Keratinocyte (primary cell): ENCODE measurements at regions not wholly inside any gene's neighbourhood (a gene's known extent, or its start where the extent isn't known, plus 50 kb on each side); places are given as distances from the start of the nearest gene placed in this dataset.

Source experiments
- DNase-seq: peaks from one replicate; pipeline ENCODE4 v3.0.0-alpha.2; 2011; ENCODE audit warnings: low read depth, missing footprints, low spot score
- FAIRE-seq: peaks from 2 replicates; lab custom pipeline; 2011; peaks lifted over from hg19 to GRCh38; lab: Jason Lieb, UNC
- H2AFZ ChIP-seq: 2 replicates; pipeline ENCODE4 v1.6.0; 2012; ENCODE audit warnings: low read length, control low read depth, inconsistent platforms; ENCODE audit not compliant: control insufficient read depth
- H3K27ac ChIP-seq: 2 replicates; pipeline ENCODE4 v1.5.1; 2011; ENCODE audit warnings: low read length; ENCODE audit not compliant: control insufficient read depth, insufficient read depth
- H3K27me3 ChIP-seq: 3 replicates; pipeline ENCODE4 v1.6.0; 2011; ENCODE audit warnings: low read length; ENCODE audit not compliant: control insufficient read depth, insufficient read depth; ENCODE audit errors: extremely low read depth
- H3K36me3 ChIP-seq, 2 experiments: 2 replicates in 1 of 2; 3 replicates in 1 of 2; pipeline ENCODE4 v1.5.1; 2011; ENCODE audit warnings: low read length in 2 of 2, mild to moderate bottlenecking in 1 of 2; ENCODE audit not compliant: control insufficient read depth in 2 of 2, insufficient read depth in 2 of 2; ENCODE audit errors: extremely low read depth in 1 of 2
- H3K4me1 ChIP-seq: 3 replicates; pipeline ENCODE4 v1.5.1; 2011; ENCODE audit warnings: low read length; ENCODE audit not compliant: control insufficient read depth, insufficient read depth; ENCODE audit errors: extremely low read depth
- H3K4me2 ChIP-seq: 3 replicates; pipeline ENCODE4 v1.6.0; 2011; ENCODE audit warnings: low read depth, low read length; ENCODE audit not compliant: control insufficient read depth, insufficient read depth; ENCODE audit errors: extremely low read depth
- H3K4me3 ChIP-seq, 3 experiments: fragments of 200-600 bp in 1 of 3; sonication (generic) in 1 of 3; 2 replicates in 2 of 3; 3 replicates in 1 of 3; pipeline ENCODE4 v1.5.1; 2011 to 2016; ENCODE audit warnings: low read length in 3 of 3, mild to moderate bottlenecking in 3 of 3, control low read depth in 2 of 3, inconsistent platforms in 1 of 3, low read depth in 1 of 3, mixed read lengths in 1 of 3, mixed run types in 1 of 3, moderate library complexity in 1 of 3; ENCODE audit not compliant: control insufficient read depth in 2 of 3, insufficient read depth in 2 of 3; ENCODE audit errors: extremely low read depth in 1 of 3
- H3K79me2 ChIP-seq: 2 replicates; pipeline ENCODE4 v1.6.0; 2012; ENCODE audit warnings: low read length; ENCODE audit not compliant: control insufficient read depth, insufficient read depth
- H3K9ac ChIP-seq: 3 replicates; pipeline ENCODE4 v1.6.0; 2011; ENCODE audit warnings: low read length; ENCODE audit not compliant: control insufficient read depth, insufficient read depth; ENCODE audit errors: extremely low read depth
- H3K9me1 ChIP-seq: 3 replicates; pipeline ENCODE4 v1.6.0; 2011; ENCODE audit warnings: low read length; ENCODE audit not compliant: control insufficient read depth, insufficient read depth; ENCODE audit errors: extremely low read depth
- H3K9me3 ChIP-seq: 2 replicates; pipeline ENCODE4 v1.5.1; 2012; ENCODE audit warnings: low read depth, low read length; ENCODE audit not compliant: control insufficient read depth
- H4K20me1 ChIP-seq: 3 replicates; pipeline ENCODE4 v1.6.0; 2011; ENCODE audit warnings: low read length; ENCODE audit not compliant: control insufficient read depth, insufficient read depth; ENCODE audit errors: extremely low read depth
- CTCF ChIP-seq, 3 experiments: IDR thresholded peaks in 1 of 3; conservative IDR thresholded peaks in 1 of 3; optimal IDR thresholded peaks in 1 of 3; 2 replicates in 2 of 3; 3 replicates in 1 of 3; pipeline versions ENCODE3 to v1.5.1; 2011; ENCODE audit warnings: low read length in 3 of 3, mild to moderate bottlenecking in 3 of 3, moderate library complexity in 2 of 3, control low read depth in 1 of 3, inconsistent platforms in 1 of 3; ENCODE audit not compliant: insufficient read depth in 2 of 3; ENCODE audit errors: extremely low read depth in 1 of 3
- EZH2 ChIP-seq: IDR thresholded peaks from one replicate; pipeline ENCODE4 v1.6.1; 2012; ENCODE audit warnings: inconsistent platforms, mild to moderate bottlenecking, low read length, moderate library complexity
- dilution Hi-C: fragments of 300-500 bp; cut with MboI; formaldehyde crosslinking; loops from one replicate; pipeline ENCODE4 v1.7.0; 2020; ENCODE audit warnings: low sequenced_read_pairs; ENCODE audit not compliant: extremely low pct_ligation_motif_present

DNA sequence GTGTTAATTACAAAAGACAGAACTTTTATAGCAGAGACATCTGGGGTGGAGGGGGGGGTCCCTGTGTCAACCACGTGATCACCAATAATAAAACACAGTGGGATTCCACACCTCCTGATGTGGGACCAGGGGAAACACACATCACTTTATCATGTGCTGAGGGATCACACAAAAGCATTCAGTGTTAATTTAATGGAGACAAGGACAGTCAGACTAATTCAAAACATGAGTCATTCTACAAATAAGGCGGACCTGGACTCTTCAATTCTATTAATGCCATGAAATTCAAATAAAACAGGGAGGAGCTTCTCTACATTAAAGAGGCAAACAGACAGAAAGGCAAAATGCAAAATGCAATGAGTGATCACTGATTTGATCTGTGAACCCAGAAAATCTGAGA is 67.3 kb upstream of the PFKP start:
- no peaks in the 10 kb centered on the region for H3K27me3 ChIP-seq
- H3K9ac ChIP-seq, result no peak overlapping the region
- H3K36me3 ChIP-seq, result no peaks in the 10 kb centered on the region
- no peaks in the 10 kb centered on the region for H4K20me1 ChIP-seq
- no peaks in the 10 kb centered on the region for H3K79me2 ChIP-seq
- no peak overlapping the region for H3K4me2 ChIP-seq
- H2AFZ ChIP-seq, result no peak overlapping the region
- TF ChIP-seq EZH2 (no peak), CTCF (optimal IDR thresholded peaks at IDR 0.05 in 1 of 3, IDR thresholded peaks at IDR 0.05 in 1 of 3, conservative IDR thresholded peaks at IDR 0.05 in 1 of 3; ENCODE audit: extremely low read depth in 1 of 3, insufficient read depth in 2 of 3, low read length in 3 of 3) (no peak)
- H3K27ac ChIP-seq, result no peak overlapping the region
- H3K9me1 ChIP-seq, result no peaks in the 10 kb centered on the region
- H3K4me1 ChIP-seq, result no peaks in the 10 kb centered on the region
- DNase-seq, result no peak
- no peaks in the 10 kb centered on the region for H3K9me3 ChIP-seq
- no peak for FAIRE-seq
- dilution Hi-C loops, result no loop called here
- H3K4me3 ChIP-seq, result no peak overlapping the region

DNA sequence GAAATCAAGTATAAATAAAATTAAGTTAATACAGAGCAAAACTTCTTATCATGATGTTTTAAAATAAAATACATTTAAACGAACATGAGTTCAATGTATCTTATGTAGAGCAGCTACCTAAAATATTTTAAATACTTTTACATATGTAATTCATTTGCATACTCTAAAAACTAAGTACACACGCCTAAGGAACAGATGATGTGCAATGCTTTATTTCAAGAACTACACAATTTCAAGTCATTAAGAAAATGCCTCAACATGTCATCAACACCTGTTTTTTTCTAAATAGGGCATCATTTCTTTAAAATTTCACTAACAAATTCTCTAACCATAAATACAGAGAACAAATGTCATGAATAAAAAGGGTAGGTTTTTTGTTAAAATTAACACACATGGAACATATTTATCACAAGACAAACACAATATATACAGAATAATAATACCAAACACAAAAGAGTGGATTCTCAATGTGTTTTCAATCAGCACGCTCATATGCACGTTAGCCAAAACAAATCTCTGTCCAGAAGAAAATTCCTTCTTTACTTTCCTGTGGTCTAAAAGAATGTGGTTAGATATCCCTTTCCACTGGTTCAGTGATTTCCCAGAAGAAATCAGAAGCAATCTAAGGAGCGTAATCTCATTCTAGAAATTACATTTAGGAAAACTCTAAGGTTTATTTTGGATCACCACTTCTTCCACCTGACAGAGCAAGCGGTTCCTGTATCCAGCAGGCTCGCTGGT is 73.0 kb upstream of the PFKP start:
- DNase-seq, result no peak
- H3K27ac ChIP-seq, result no peak overlapping the region
- H3K4me1 ChIP-seq, result no peaks in the 10 kb centered on the region
- H3K79me2 ChIP-seq, result no peaks in the 10 kb centered on the region
- H3K9me1 ChIP-seq, result no peaks in the 10 kb centered on the region
- dilution Hi-C loops, result no loop called here
- H3K4me3 ChIP-seq, result no peak overlapping the region
- H2AFZ ChIP-seq, result no peak overlapping the region
- H3K9me3 ChIP-seq, result no peaks in the 10 kb centered on the region
- no peak overlapping the region for H3K4me2 ChIP-seq
- H3K27me3 ChIP-seq, result peaks cover 2% of the 10 kb centered on the region
- FAIRE-seq, result no peak
- no peak for TF ChIP-seq CTCF (optimal IDR thresholded peaks at IDR 0.05 in 1 of 3, IDR thresholded peaks at IDR 0.05 in 1 of 3, conservative IDR thresholded peaks at IDR 0.05 in 1 of 3; ENCODE audit: extremely low read depth in 1 of 3, insufficient read depth in 2 of 3, low read length in 3 of 3)
- no peak for TF ChIP-seq EZH2
- no peaks in the 10 kb centered on the region for H4K20me1 ChIP-seq
- no peak overlapping the region for H3K9ac ChIP-seq
- no peaks in the 10 kb centered on the region for H3K36me3 ChIP-seq
